Nephron progenitor cell (in vitro differentiated cells): ENCODE measurements at regions not wholly inside any gene's neighbourhood (a gene's known extent, or its start where the extent isn't known, plus 50 kb on each side); places are given as distances from the start of the nearest gene placed in this dataset.
"Not testable (repeated sequence)": the region's sequence is repeated elsewhere in the genome, so short reads cannot be mapped to it uniquely, and the experiment has no call there.

Experiments
- DNase-seq: peaks from one replicate; pipeline ENCODE4 v3.0.0; 2021
- H3K27ac Mint-ChIP-seq: 2 replicates; pipeline ENCODE4 v1.8.0; 2021; ENCODE audit warnings: mild to moderate bottlenecking, moderate library complexity, mixed read lengths
- H3K27me3 Mint-ChIP-seq: 2 replicates; pipeline ENCODE4 v1.8.0; 2021; ENCODE audit warnings: mild to moderate bottlenecking, low read depth, mixed read lengths; ENCODE audit not compliant: poor library complexity
- H3K36me3 Mint-ChIP-seq: 2 replicates; pipeline ENCODE4 v1.8.0; 2021; ENCODE audit warnings: low read depth, mixed read lengths
- H3K4me1 Mint-ChIP-seq: 2 replicates; pipeline ENCODE4 v1.8.0; 2021; ENCODE audit warnings: mixed read lengths
- H3K4me3 Mint-ChIP-seq: 2 replicates; pipeline ENCODE4 v1.8.0; 2021; ENCODE audit warnings: mild to moderate bottlenecking, moderate library complexity, mixed read lengths
- H3K9me3 Mint-ChIP-seq: 2 replicates; pipeline ENCODE4 v1.8.0; 2021; ENCODE audit warnings: mild to moderate bottlenecking, moderate library complexity, mixed read lengths
- CTCF ChIP-seq: fragments of 200-600 bp; sonication (generic); IDR thresholded peaks from 2 replicates; pipeline ENCODE4 v1.5.0; 2021; ENCODE audit warnings: antibody characterized with exemption

- Mint-ChIP-seq H3K27me3 (peaks cover 2% of the 10 kb centered on the region), H3K36me3 (peaks cover 10% of the 10 kb centered on the region), H3K4me1 (no peaks in the 10 kb centered on the region), H3K9me3 (peaks cover 96% of the 10 kb centered on the region), H3K4me3 (no peak overlapping the region), H3K27ac (no peak overlapping the region)
- no peak for DNase-seq
- no peak for TF ChIP-seq CTCF
Observed at GRCh38 chr7:57651006-57651405, 201.0 kb downstream of the ZNF716 start.

GRCh38 chr7:57651611-57652010, 201.6 kb downstream of the ZNF716 start:
- H3K4me3 Mint-ChIP-seq, H3K4me1 Mint-ChIP-seq, H3K27ac Mint-ChIP-seq, DNase-seq, H3K27me3 Mint-ChIP-seq, H3K36me3 Mint-ChIP-seq: not testable (repeated sequence)
- peaks cover 96% of the 10 kb centered on the region for H3K9me3 Mint-ChIP-seq

- Mint-ChIP-seq H3K9me3 (peaks cover 94% of the 10 kb centered on the region), H3K4me1 (no peaks in the 10 kb centered on the region), H3K4me3 (no peak overlapping the region), H3K36me3 (peaks cover 10% of the 10 kb centered on the region), H3K27me3 (no peaks in the 10 kb centered on the region), H3K27ac (no peak overlapping the region)
- TF ChIP-seq CTCF = no peak
- no peak for DNase-seq
Observed at GRCh38 chr7:57653262-57653830, 203.4 kb downstream of the ZNF716 start.

- DNase-seq, H3K27ac Mint-ChIP-seq: not testable (repeated sequence)
Observed at GRCh38 chr7:57655156-57655871, 205.3 kb downstream of the ZNF716 start.

GRCh38 chr7:57659226-57659625, 209.2 kb downstream of the ZNF716 start:
- not testable (repeated sequence) for H3K4me3 Mint-ChIP-seq, H3K4me1 Mint-ChIP-seq, DNase-seq, H3K36me3 Mint-ChIP-seq, H3K27me3 Mint-ChIP-seq, H3K27ac Mint-ChIP-seq
- peaks cover 79% of the 10 kb centered on the region for H3K9me3 Mint-ChIP-seq

More at GRCh38 chr7:57655156-57655871, 205.3 kb downstream of the ZNF716 start:
- H3K4me1 Mint-ChIP-seq, H3K4me3 Mint-ChIP-seq, H3K36me3 Mint-ChIP-seq, H3K27me3 Mint-ChIP-seq: not testable (repeated sequence)
- H3K9me3 Mint-ChIP-seq = peaks cover 95% of the 10 kb centered on the region

- not testable (repeated sequence) for H3K4me3 Mint-ChIP-seq, H3K36me3 Mint-ChIP-seq, H3K27ac Mint-ChIP-seq, DNase-seq, H3K4me1 Mint-ChIP-seq, H3K27me3 Mint-ChIP-seq
- H3K9me3 Mint-ChIP-seq = peaks cover 62% of the 10 kb centered on the region
Observed at GRCh38 chr7:57676928-57677327, 227.0 kb downstream of the ZNF716 start.

GRCh38 chr7:57685418-57685817, 235.4 kb downstream of the ZNF716 start:
- TF ChIP-seq CTCF = no peak
- DNase-seq = no peak
- Mint-ChIP-seq H3K9me3 (peaks cover 59% of the 10 kb centered on the region), H3K4me1 (no peaks in the 10 kb centered on the region), H3K36me3 (no peaks in the 10 kb centered on the region), H3K4me3 (no peak overlapping the region), H3K27ac (no peak overlapping the region), H3K27me3 (peaks cover 4% of the 10 kb centered on the region)
